ENCODE measurements at regions not wholly inside any gene's neighbourhood (a gene's known extent, or its start where the extent isn't known, plus 50 kb on each side); places are given as distances from the start of the nearest gene placed in this dataset.

GRCh38 chrX:95733426-95733825 is 951.2 kb upstream of the DIAPH2 start:
- TF ChIP-seq ZNF709 (CRISPR knock-in tag; IDR thresholded peaks at IDR 0.05) (no peak), POLR2AphosphoS2 (IDR thresholded peaks at IDR 0.05; ENCODE audit: low read depth, low read length) (no peak), NFIC (IDR thresholded peaks at IDR 0.05; ENCODE audit: low read length) (no peak), POLR2A (IDR thresholded peaks at IDR 0.05; ENCODE audit: insufficient read depth in 1 of 2, low read depth in 2 of 2, low read length in 2 of 2) (no peak), THRA (CRISPR knock-in tag; IDR thresholded peaks at IDR 0.05; ENCODE audit: borderline replicate concordance) (no peak), ATM (IDR thresholded peaks at IDR 0.05; ENCODE audit: borderline replicate concordance) (no peak), FOXA3 (CRISPR knock-in tag; IDR thresholded peaks at IDR 0.05) (no peak), REST (IDR thresholded peaks at IDR 0.05; ENCODE audit: borderline replicate concordance in 1 of 2, low read depth in 1 of 2, low read length in 2 of 2) (no peak), ZFP1 (CRISPR knock-in tag; IDR thresholded peaks at IDR 0.05) (no peak)

Data from HepG2 (cell line).